Activated naive CD4-positive, alpha-beta T cell treated with anti-CD3 and anti-CD28 coated beads for 36 hours (primary cell): ENCODE measurements at regions not wholly inside any gene's neighbourhood (a gene's known extent, or its start where the extent isn't known, plus 50 kb on each side); places are given as distances from the start of the nearest gene placed in this dataset.

ENCODE experiments used
- CTCF ChIA-PET: fragments of 350-600 bp; sonication (Branson Sonifier 250); formaldehyde crosslinking; loops from one replicate; lab custom pipeline; 2021; ENCODE audit warnings: antibody characterized with exemption; lab: Charles Lee
- DNase-seq: peaks from one replicate; pipeline ENCODE4 v3.0.0-alpha.2; 2020
- H3K27ac Mint-ChIP-seq: one replicate; pipeline ENCODE4 v1.8.0; 2021; ENCODE audit warnings: mild to moderate bottlenecking, mixed read lengths
- H3K27me3 Mint-ChIP-seq: one replicate; pipeline ENCODE4 v1.8.0; 2021; ENCODE audit warnings: low read depth, mixed read lengths
- H3K36me3 Mint-ChIP-seq: one replicate; pipeline ENCODE4 v1.8.0; 2021; ENCODE audit warnings: low read depth, mixed read lengths
- H3K4me1 Mint-ChIP-seq: one replicate; pipeline ENCODE4 v1.8.0; 2021; ENCODE audit warnings: low read depth, mixed read lengths
- H3K4me3 Mint-ChIP-seq: one replicate; pipeline ENCODE4 v1.8.0; 2021; ENCODE audit warnings: mild to moderate bottlenecking, moderate library complexity, mixed read lengths
- H3K9me3 Mint-ChIP-seq: one replicate; pipeline ENCODE4 v1.8.0; 2021; ENCODE audit warnings: mixed read lengths
- intact Hi-C: fragments of 100-400 bp; cut with micrococcal nuclease; formaldehyde crosslinking; loops from one replicate; pipeline ENCODE4 v1.15.1; 2023

GRCh38 chr4:133472244-133472643 lies 323.1 kb downstream of the PCDH10 start:
- DNase-seq = no peak
- CTCF ChIA-PET = no interaction called here
- no peaks in the 10 kb centered on the region for H3K27me3 Mint-ChIP-seq

GRCh38 chr4:133467290-133467947 lies 318.3 kb downstream of the PCDH10 start:
- CTCF ChIA-PET = interaction anchor here (0.7 kb wide), 1 partner anchor 9 kb away, joined by 3 read pairs; no protein-coding TSS in a partner anchor
- intact Hi-C loops = no loop called here

More at GRCh38 chr4:133472244-133472643, 323.1 kb downstream of the PCDH10 start:
- Mint-ChIP-seq H3K36me3 (no peaks in the 10 kb centered on the region), H3K27ac (no peak overlapping the region), H3K4me3 (no peak overlapping the region), H3K4me1 (no peaks in the 10 kb centered on the region), H3K9me3 (peaks cover 6% of the 10 kb centered on the region)
- intact Hi-C loops = no loop called here

GRCh38 chr4:133465022-133465421 lies 315.9 kb downstream of the PCDH10 start:
- Mint-ChIP-seq H3K36me3 (no peaks in the 10 kb centered on the region), H3K4me3 (no peak overlapping the region), H3K4me1 (no peaks in the 10 kb centered on the region), H3K27me3 (no peaks in the 10 kb centered on the region), H3K9me3 (no peaks in the 10 kb centered on the region), H3K27ac (no peak overlapping the region)
- intact Hi-C loops = no loop called here
- CTCF ChIA-PET = no interaction called here
- DNase-seq = no peak

More at GRCh38 chr4:133467290-133467947, 318.3 kb downstream of the PCDH10 start:
- Mint-ChIP-seq H3K27ac (no peak overlapping the region), H3K9me3 (no peaks in the 10 kb centered on the region), H3K4me1 (no peaks in the 10 kb centered on the region), H3K27me3 (no peaks in the 10 kb centered on the region), H3K4me3 (no peak overlapping the region), H3K36me3 (no peaks in the 10 kb centered on the region)
- DNase-seq = no peak

GRCh38 chr4:133464311-133464710 lies 315.2 kb downstream of the PCDH10 start:
- Mint-ChIP-seq H3K36me3 (no peaks in the 10 kb centered on the region), H3K9me3 (no peaks in the 10 kb centered on the region), H3K27ac (no peak overlapping the region), H3K4me3 (no peak overlapping the region), H3K4me1 (no peaks in the 10 kb centered on the region), H3K27me3 (no peaks in the 10 kb centered on the region)
- intact Hi-C loops = no loop called here
- CTCF ChIA-PET = no interaction called here
- no peak for DNase-seq

- H3K4me3 Mint-ChIP-seq = no peak overlapping the region
- intact Hi-C loops = no loop called here
- CTCF ChIA-PET = no interaction called here
- H3K4me1 Mint-ChIP-seq = no peaks in the 10 kb centered on the region
- DNase-seq = no peak
- H3K27ac Mint-ChIP-seq = no peak overlapping the region
- H3K9me3 Mint-ChIP-seq = peaks cover 2% of the 10 kb centered on the region
- H3K36me3 Mint-ChIP-seq = no peaks in the 10 kb centered on the region
- no peaks in the 10 kb centered on the region for H3K27me3 Mint-ChIP-seq
Measured at GRCh38 chr4:133452678-133453077, 303.6 kb downstream of the PCDH10 start.

- Mint-ChIP-seq H3K27me3 (no peaks in the 10 kb centered on the region), H3K4me3 (no peak overlapping the region), H3K27ac (no peak overlapping the region), H3K9me3 (peaks cover 2% of the 10 kb centered on the region), H3K4me1 (no peaks in the 10 kb centered on the region), H3K36me3 (no peaks in the 10 kb centered on the region)
- CTCF ChIA-PET = no interaction called here
- DNase-seq = no peak
- intact Hi-C loops = no loop called here
Measured at GRCh38 chr4:133450813-133451212, 301.7 kb downstream of the PCDH10 start.

- Mint-ChIP-seq H3K27me3 (no peaks in the 10 kb centered on the region), H3K4me1 (no peaks in the 10 kb centered on the region), H3K36me3 (no peaks in the 10 kb centered on the region), H3K4me3 (no peak overlapping the region), H3K9me3 (no peaks in the 10 kb centered on the region), H3K27ac (no peak overlapping the region)
- no peak for DNase-seq
- CTCF ChIA-PET = no interaction called here
- intact Hi-C loops = no loop called here
Measured at GRCh38 chr4:133440404-133440803, 291.3 kb downstream of the PCDH10 start.

GRCh38 chr4:133439830-133440229 lies 290.7 kb downstream of the PCDH10 start:
- intact Hi-C loops = no loop called here
- no peak overlapping the region for H3K4me3 Mint-ChIP-seq

GRCh38 chr4:133424605-133425004 lies 275.5 kb downstream of the PCDH10 start:
- no peaks in the 10 kb centered on the region for H3K27me3 Mint-ChIP-seq

More at GRCh38 chr4:133439830-133440229, 290.7 kb downstream of the PCDH10 start:
- Mint-ChIP-seq H3K4me1 (no peaks in the 10 kb centered on the region), H3K27me3 (no peaks in the 10 kb centered on the region), H3K36me3 (no peaks in the 10 kb centered on the region), H3K27ac (no peak overlapping the region), H3K9me3 (no peaks in the 10 kb centered on the region)
- no peak for DNase-seq
- CTCF ChIA-PET = no interaction called here

GRCh38 chr4:133403913-133404312 lies 254.8 kb downstream of the PCDH10 start:
- intact Hi-C loops = no loop called here
- H3K9me3 Mint-ChIP-seq = peaks cover 3% of the 10 kb centered on the region
- H3K36me3 Mint-ChIP-seq = no peaks in the 10 kb centered on the region
- H3K27me3 Mint-ChIP-seq = no peaks in the 10 kb centered on the region
- CTCF ChIA-PET = no interaction called here
- H3K4me3 Mint-ChIP-seq = no peak overlapping the region
- DNase-seq = no peak
- H3K27ac Mint-ChIP-seq = no peak overlapping the region
- H3K4me1 Mint-ChIP-seq = no peaks in the 10 kb centered on the region

More at GRCh38 chr4:133424605-133425004, 275.5 kb downstream of the PCDH10 start:
- H3K9me3 Mint-ChIP-seq = peaks cover 4% of the 10 kb centered on the region
- H3K27ac Mint-ChIP-seq = no peak overlapping the region
- H3K36me3 Mint-ChIP-seq = no peaks in the 10 kb centered on the region
- no peak overlapping the region for H3K4me3 Mint-ChIP-seq
- DNase-seq = no peak
- CTCF ChIA-PET = no interaction called here
- H3K4me1 Mint-ChIP-seq = no peaks in the 10 kb centered on the region
- intact Hi-C loops = no loop called here

- Mint-ChIP-seq H3K9me3 (peaks cover 3% of the 10 kb centered on the region), H3K36me3 (no peaks in the 10 kb centered on the region), H3K4me3 (no peak overlapping the region), H3K27ac (no peak overlapping the region), H3K4me1 (no peaks in the 10 kb centered on the region), H3K27me3 (no peaks in the 10 kb centered on the region)
- CTCF ChIA-PET = no interaction called here
- intact Hi-C loops = no loop called here
- no peak for DNase-seq
Measured at GRCh38 chr4:133402616-133403015, 253.5 kb downstream of the PCDH10 start.

GRCh38 chr4:133394971-133395627 lies 246.0 kb downstream of the PCDH10 start:
- H3K27ac Mint-ChIP-seq = no peak overlapping the region
- intact Hi-C loops = no loop called here
- no peaks in the 10 kb centered on the region for H3K27me3 Mint-ChIP-seq
- no peaks in the 10 kb centered on the region for H3K36me3 Mint-ChIP-seq
- H3K4me1 Mint-ChIP-seq = no peaks in the 10 kb centered on the region
- DNase-seq = no peak
- H3K4me3 Mint-ChIP-seq = no peak overlapping the region
- H3K9me3 Mint-ChIP-seq = peaks cover 4% of the 10 kb centered on the region
- CTCF ChIA-PET = no interaction called here
